Erythroblast (primary cell): ENCODE measurements at regions not wholly inside any gene's neighbourhood (a gene's known extent, or its start where the extent isn't known, plus 50 kb on each side); places are given as distances from the start of the nearest gene placed in this dataset.

Source experiments
- GATA1 ChIP-seq: IDR thresholded peaks from 2 replicates; pipeline ENCODE4 v1.6.1; 2011; ENCODE audit warnings: low read depth, mild to moderate bottlenecking, control low read depth, low read length, moderate library complexity
- POLR2A ChIP-seq: IDR thresholded peaks from 2 replicates; pipeline ENCODE4 v1.6.1; 2011; ENCODE audit warnings: mild to moderate bottlenecking, low read length

DNA sequence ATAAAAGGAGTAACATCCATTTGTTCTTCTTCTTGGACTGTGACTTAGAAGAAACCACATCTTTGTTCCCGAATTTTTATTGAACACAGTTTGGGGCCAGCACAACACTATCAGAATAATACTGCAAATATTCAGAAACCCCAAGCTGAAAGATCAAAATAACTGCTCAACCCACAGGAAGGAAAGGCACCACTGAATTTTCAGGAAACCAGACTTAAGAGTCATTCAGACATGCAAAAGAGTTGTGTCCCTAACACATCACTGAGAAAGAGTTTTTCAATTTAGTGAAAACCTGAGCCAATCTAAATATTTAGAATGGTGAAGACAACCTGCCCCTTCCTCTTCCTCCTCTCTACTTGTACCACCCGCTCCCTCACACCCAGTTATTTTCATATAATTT is 295.0 kb upstream of the RORA start:
- TF ChIP-seq POLR2A (no peak), GATA1 (no peak)
